ENCODE measurements at regions not wholly inside any gene's neighbourhood (a gene's known extent, or its start where the extent isn't known, plus 50 kb on each side); places are given as distances from the start of the nearest gene placed in this dataset.

DNA sequence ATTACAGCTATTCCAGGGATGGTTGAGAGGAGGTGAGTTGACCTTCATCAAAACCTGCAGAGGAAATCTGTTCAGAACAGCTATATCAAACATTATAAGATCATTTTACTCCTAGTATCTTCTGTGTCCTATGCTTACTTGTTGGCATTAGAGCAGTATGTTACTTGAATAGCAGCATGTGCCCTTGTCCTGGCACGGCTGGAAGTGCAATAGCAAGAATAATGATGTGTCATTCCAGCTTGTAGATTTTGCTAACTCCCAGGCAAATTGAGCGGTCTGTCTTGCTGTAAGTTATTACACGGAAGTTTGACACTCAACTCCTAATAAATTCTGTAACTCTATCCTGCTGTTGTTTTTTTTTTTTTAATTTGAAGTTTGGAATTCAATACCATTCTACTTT is 385.5 kb downstream of the TENT5A start:
- TF ChIP-seq MYC (IDR thresholded peaks at IDR 0.05; ENCODE audit: borderline replicate concordance, low read length) = no peak
- TF ChIP-seq HDAC2 (IDR thresholded peaks at IDR 0.05) = no peak
- no peak for TF ChIP-seq ESRRA (IDR thresholded peaks at IDR 0.05; ENCODE audit: borderline replicate concordance, low read length)
- TF ChIP-seq, protein P1, sequence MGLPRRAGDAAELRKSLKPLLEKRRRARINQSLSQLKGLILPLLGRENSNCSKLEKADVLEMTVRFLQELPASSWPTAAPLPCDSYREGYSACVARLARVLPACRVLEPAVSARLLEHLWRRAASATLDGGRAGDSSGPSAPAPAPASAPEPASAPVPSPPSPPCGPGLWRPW (IDR thresholded peaks at IDR 0.05) = no peak
- TF ChIP-seq EP300 (IDR thresholded peaks at IDR 0.05) = no peak
- TF ChIP-seq, protein P2, sequence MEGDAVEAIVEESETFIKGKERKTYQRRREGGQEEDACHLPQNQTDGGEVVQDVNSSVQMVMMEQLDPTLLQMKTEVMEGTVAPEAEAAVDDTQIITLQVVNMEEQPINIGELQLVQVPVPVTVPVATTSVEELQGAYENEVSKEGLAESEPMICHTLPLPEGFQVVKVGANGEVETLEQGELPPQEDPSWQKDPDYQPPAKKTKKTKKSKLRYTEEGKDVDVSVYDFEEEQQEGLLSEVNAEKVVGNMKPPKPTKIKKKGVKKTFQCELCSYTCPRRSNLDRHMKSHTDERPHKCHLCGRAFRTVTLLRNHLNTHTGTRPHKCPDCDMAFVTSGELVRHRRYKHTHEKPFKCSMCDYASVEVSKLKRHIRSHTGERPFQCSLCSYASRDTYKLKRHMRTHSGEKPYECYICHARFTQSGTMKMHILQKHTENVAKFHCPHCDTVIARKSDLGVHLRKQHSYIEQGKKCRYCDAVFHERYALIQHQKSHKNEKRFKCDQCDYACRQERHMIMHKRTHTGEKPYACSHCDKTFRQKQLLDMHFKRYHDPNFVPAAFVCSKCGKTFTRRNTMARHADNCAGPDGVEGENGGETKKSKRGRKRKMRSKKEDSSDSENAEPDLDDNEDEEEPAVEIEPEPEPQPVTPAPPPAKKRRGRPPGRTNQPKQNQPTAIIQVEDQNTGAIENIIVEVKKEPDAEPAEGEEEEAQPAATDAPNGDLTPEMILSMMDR (IDR thresholded peaks at IDR 0.05) = no peak
- TF ChIP-seq EHF (CRISPR knock-in tag; IDR thresholded peaks at IDR 0.05) = no peak
- TF ChIP-seq RCOR1 (IDR thresholded peaks at IDR 0.05; ENCODE audit: low read depth, low read length) = no peak
- no peak for TF ChIP-seq CHD2 (IDR thresholded peaks at IDR 0.05; ENCODE audit: low read length, partially characterized antibody)
- no peak for TF ChIP-seq JUN (IDR thresholded peaks at IDR 0.05)
- TF ChIP-seq, protein P3, sequence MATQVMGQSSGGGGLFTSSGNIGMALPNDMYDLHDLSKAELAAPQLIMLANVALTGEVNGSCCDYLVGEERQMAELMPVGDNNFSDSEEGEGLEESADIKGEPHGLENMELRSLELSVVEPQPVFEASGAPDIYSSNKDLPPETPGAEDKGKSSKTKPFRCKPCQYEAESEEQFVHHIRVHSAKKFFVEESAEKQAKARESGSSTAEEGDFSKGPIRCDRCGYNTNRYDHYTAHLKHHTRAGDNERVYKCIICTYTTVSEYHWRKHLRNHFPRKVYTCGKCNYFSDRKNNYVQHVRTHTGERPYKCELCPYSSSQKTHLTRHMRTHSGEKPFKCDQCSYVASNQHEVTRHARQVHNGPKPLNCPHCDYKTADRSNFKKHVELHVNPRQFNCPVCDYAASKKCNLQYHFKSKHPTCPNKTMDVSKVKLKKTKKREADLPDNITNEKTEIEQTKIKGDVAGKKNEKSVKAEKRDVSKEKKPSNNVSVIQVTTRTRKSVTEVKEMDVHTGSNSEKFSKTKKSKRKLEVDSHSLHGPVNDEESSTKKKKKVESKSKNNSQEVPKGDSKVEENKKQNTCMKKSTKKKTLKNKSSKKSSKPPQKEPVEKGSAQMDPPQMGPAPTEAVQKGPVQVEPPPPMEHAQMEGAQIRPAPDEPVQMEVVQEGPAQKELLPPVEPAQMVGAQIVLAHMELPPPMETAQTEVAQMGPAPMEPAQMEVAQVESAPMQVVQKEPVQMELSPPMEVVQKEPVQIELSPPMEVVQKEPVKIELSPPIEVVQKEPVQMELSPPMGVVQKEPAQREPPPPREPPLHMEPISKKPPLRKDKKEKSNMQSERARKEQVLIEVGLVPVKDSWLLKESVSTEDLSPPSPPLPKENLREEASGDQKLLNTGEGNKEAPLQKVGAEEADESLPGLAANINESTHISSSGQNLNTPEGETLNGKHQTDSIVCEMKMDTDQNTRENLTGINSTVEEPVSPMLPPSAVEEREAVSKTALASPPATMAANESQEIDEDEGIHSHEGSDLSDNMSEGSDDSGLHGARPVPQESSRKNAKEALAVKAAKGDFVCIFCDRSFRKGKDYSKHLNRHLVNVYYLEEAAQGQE (IDR thresholded peaks at IDR 0.05) = no peak
- no peak for TF ChIP-seq RFX5 (IDR thresholded peaks at IDR 0.05)
- no peak for TF ChIP-seq JUNB (IDR thresholded peaks at IDR 0.05)
